HEK293 (cell line): ENCODE measurements at regions not wholly inside any gene's neighbourhood (a gene's known extent, or its start where the extent isn't known, plus 50 kb on each side); places are given as distances from the start of the nearest gene placed in this dataset.

ENCODE experiments used
- CTCF ChIA-PET: fragments of 350-600 bp; formaldehyde crosslinking; extraction: SDS; loops from one replicate; lab custom pipeline; 2021; ENCODE audit warnings: antibody characterized with exemption; lab: Yijun Ruan, JAX
- POLR2A ChIA-PET: fragments of 300-600 bp; formaldehyde crosslinking; extraction: SDS; loops from one replicate; lab custom pipeline; 2020; ENCODE audit warnings: antibody characterized with exemption, inconsistent platforms; lab: Yijun Ruan, JAX
- H3K27ac ChIP-seq: fragments of 200-500 bp; sonication (Bioruptor generic); 2 replicates; pipeline ENCODE4 v1.5.1; 2014; ENCODE audit warnings: low read depth, low read length, control low read depth, inconsistent platforms; ENCODE audit errors: extremely low read depth
- H3K36me3 ChIP-seq, 2 experiments: fragments of 200-500 bp in 1 of 2; sonication (Bioruptor generic) in 1 of 2; 1 replicate in 1 of 2; 2 replicates in 1 of 2; pipeline ENCODE4 v1.5.1; 2014 to 2017; ENCODE audit warnings: inconsistent platforms in 2 of 2, low read length in 2 of 2; ENCODE audit not compliant: control insufficient read depth in 2 of 2, insufficient read depth in 1 of 2
- H3K4me1 ChIP-seq: fragments of 200-500 bp; sonication (Bioruptor generic); 2 replicates; pipeline ENCODE4 v1.5.1; 2014; ENCODE audit warnings: mild to moderate bottlenecking, low read length, inconsistent platforms; ENCODE audit not compliant: control insufficient read depth, insufficient read depth
- H3K4me3 ChIP-seq: 2 replicates; pipeline ENCODE4 v1.5.1; 2011; ENCODE audit warnings: low read depth, mild to moderate bottlenecking, control low read depth, low read length, moderate library complexity
- H3K9me3 ChIP-seq: fragments of 200-500 bp; sonication (Bioruptor generic); 2 replicates; pipeline ENCODE4 v1.5.1; 2014; ENCODE audit warnings: low read depth, low read length, inconsistent platforms; ENCODE audit not compliant: control insufficient read depth, insufficient read depth
- HOXA7 ChIP-seq: sonication (generic); formaldehyde crosslinking; IDR thresholded peaks from 2 replicates; pipeline ENCODE4 v1.8.1; 2022; ENCODE audit warnings: missing genetic modification reagents, borderline replicate concordance
- KLF1 ChIP-seq: fragments of 450-650 bp; formaldehyde crosslinking; IDR thresholded peaks from 2 replicates; pipeline ENCODE4 v1.5.1; 2016; ENCODE audit warnings: missing biosample characterization, missing genetic modification characterization
- KLF9 ChIP-seq: fragments of 450-650 bp; formaldehyde crosslinking; IDR thresholded peaks from 2 replicates; pipeline ENCODE4 v1.5.1; 2016; ENCODE audit warnings: missing biosample characterization, missing genetic modification characterization, low read depth
- SP2 ChIP-seq: fragments of 450-650 bp; formaldehyde crosslinking; IDR thresholded peaks from 2 replicates; pipeline ENCODE4 v1.5.1; 2016; ENCODE audit warnings: missing biosample characterization, missing genetic modification characterization
- SP3 ChIP-seq: fragments of 450-650 bp; formaldehyde crosslinking; IDR thresholded peaks from 2 replicates; pipeline ENCODE4 v1.5.1; 2016; ENCODE audit warnings: missing biosample characterization, missing genetic modification characterization
- TCF7L2 ChIP-seq: IDR thresholded peaks from 2 replicates; pipeline ENCODE4 v1.6.1; 2011; ENCODE audit warnings: low read depth, mild to moderate bottlenecking, inconsistent platforms, low read length, moderate library complexity, borderline replicate concordance
- YY2 ChIP-seq: fragments of 450-650 bp; formaldehyde crosslinking; IDR thresholded peaks from 2 replicates; pipeline ENCODE4 v1.5.1; 2016; ENCODE audit warnings: missing biosample characterization, missing genetic modification characterization
- ZBTB10 ChIP-seq: fragments of 450-650 bp; formaldehyde crosslinking; IDR thresholded peaks from 2 replicates; pipeline ENCODE4 v1.5.1; 2016; ENCODE audit warnings: missing biosample characterization, missing genetic modification characterization
- ZBTB8A ChIP-seq: fragments of 450-650 bp; formaldehyde crosslinking; IDR thresholded peaks from 2 replicates; pipeline ENCODE4 v1.5.1; 2016; ENCODE audit warnings: missing biosample characterization, missing genetic modification characterization
- ZNF132 ChIP-seq: fragments of 450-650 bp; formaldehyde crosslinking; IDR thresholded peaks from 2 replicates; pipeline ENCODE4 v1.5.1; 2017; ENCODE audit warnings: missing biosample characterization, missing genetic modification characterization, borderline replicate concordance
- ZNF157 ChIP-seq: fragments of 450-650 bp; formaldehyde crosslinking; IDR thresholded peaks from 2 replicates; pipeline ENCODE4 v1.5.1; 2016; ENCODE audit warnings: missing biosample characterization, missing genetic modification characterization
- ZNF184 ChIP-seq: fragments of 450-650 bp; IDR thresholded peaks from 2 replicates; pipeline ENCODE4 v1.5.1; 2018; ENCODE audit warnings: missing biosample characterization, mild to moderate bottlenecking, missing genetic modification characterization
- ZNF223 ChIP-seq: fragments of 450-650 bp; formaldehyde crosslinking; IDR thresholded peaks from 2 replicates; pipeline ENCODE4 v1.5.1; 2016; ENCODE audit warnings: missing biosample characterization, missing genetic modification characterization
- ZNF239 ChIP-seq: fragments of 450-650 bp; formaldehyde crosslinking; IDR thresholded peaks from 2 replicates; pipeline ENCODE4 v1.5.1; 2016; ENCODE audit warnings: missing biosample characterization, missing genetic modification characterization
- ZNF302 ChIP-seq: fragments of 450-650 bp; formaldehyde crosslinking; IDR thresholded peaks from 2 replicates; pipeline ENCODE4 v1.5.1; 2016; ENCODE audit warnings: missing biosample characterization, missing genetic modification characterization, low read depth
- ZNF335 ChIP-seq: fragments of 450-650 bp; formaldehyde crosslinking; conservative IDR thresholded peaks from 2 replicates; pipeline ENCODE4 v1.5.1; 2016; ENCODE audit warnings: missing biosample characterization, missing genetic modification characterization
- ZNF391 ChIP-seq: fragments of 450-650 bp; formaldehyde crosslinking; IDR thresholded peaks from 2 replicates; pipeline ENCODE4 v1.5.1; 2016; ENCODE audit warnings: low read depth, missing biosample characterization, missing genetic modification characterization, borderline replicate concordance
- ZNF510 ChIP-seq: fragments of 450-650 bp; formaldehyde crosslinking; IDR thresholded peaks from 2 replicates; pipeline ENCODE4 v1.5.1; 2018; ENCODE audit warnings: mild to moderate bottlenecking, missing genetic modification characterization, missing biosample characterization; ENCODE audit not compliant: insufficient replicate concordance
- ZNF514 ChIP-seq: fragments of 450-650 bp; formaldehyde crosslinking; IDR thresholded peaks from 2 replicates; pipeline ENCODE4 v1.5.1; 2016; ENCODE audit warnings: missing biosample characterization, missing genetic modification characterization
- ZNF600 ChIP-seq: fragments of 450-650 bp; formaldehyde crosslinking; IDR thresholded peaks from 2 replicates; pipeline ENCODE4 v1.5.1; 2016; ENCODE audit warnings: missing biosample characterization, missing genetic modification characterization
- ZNF621 ChIP-seq: fragments of 450-650 bp; formaldehyde crosslinking; IDR thresholded peaks from 2 replicates; pipeline ENCODE4 v1.5.1; 2017; ENCODE audit warnings: missing biosample characterization, missing genetic modification characterization
- ZNF660 ChIP-seq: fragments of 450-650 bp; IDR thresholded peaks from 2 replicates; pipeline ENCODE4 v1.5.1; 2018; ENCODE audit warnings: missing biosample characterization, mild to moderate bottlenecking, missing genetic modification characterization
- ZSCAN16 ChIP-seq: fragments of 450-650 bp; formaldehyde crosslinking; IDR thresholded peaks from 2 replicates; pipeline ENCODE4 v1.5.1; 2016; ENCODE audit warnings: missing biosample characterization, missing genetic modification characterization
- TF ChIP-seq, protein P1 (sequence below): fragments of 450-650 bp; formaldehyde crosslinking; IDR thresholded peaks from 2 replicates; pipeline ENCODE4 v1.5.1; 2016; ENCODE audit warnings: missing biosample characterization, missing genetic modification characterization, low read depth
- TF ChIP-seq, protein P2 (sequence below): fragments of 450-650 bp; formaldehyde crosslinking; IDR thresholded peaks from 2 replicates; pipeline ENCODE4 v1.5.1; 2017; ENCODE audit warnings: missing biosample characterization, missing genetic modification characterization

DNA sequence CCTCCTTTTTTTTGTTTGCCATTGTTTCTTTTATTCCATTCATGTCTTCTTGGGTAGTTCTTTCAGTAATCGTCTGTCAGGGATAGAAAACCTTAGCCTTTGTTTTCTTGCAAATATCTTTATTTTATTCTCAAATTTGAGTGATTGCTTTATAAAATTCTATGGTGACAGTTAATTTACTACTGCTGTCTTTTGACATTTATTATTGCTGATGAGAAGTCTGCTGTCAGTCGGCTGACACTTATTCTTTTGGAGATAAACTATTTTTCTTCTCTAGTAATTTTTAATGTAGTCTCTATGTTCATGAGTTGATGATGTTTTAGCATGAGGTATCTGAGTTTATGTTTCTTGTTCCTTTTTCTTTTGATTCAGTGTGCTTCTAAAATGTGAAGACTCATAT lies 983.8 kb downstream of the TTLL7 start (continued):
- TF ChIP-seq ZBTB10 (tag by site-specific recombination) (no peak), ZNF184 (no peak), KLF1 (no peak), HOXA7 (no peak), ZNF239 (tag by site-specific recombination) (no peak), ZNF302 (tag by site-specific recombination) (no peak)

- no peaks in the 10 kb centered on the region for H3K36me3 ChIP-seq
- H3K4me3 ChIP-seq: no peak overlapping the region
- H3K4me1 ChIP-seq: no peaks in the 10 kb centered on the region
- no peak overlapping the region for H3K27ac ChIP-seq
- POLR2A ChIA-PET: no interaction called here
- no peak for TF ChIP-seq ZNF621 (tag by site-specific recombination)
- TF ChIP-seq ZNF514 (tag by site-specific recombination): no peak
- no peak for TF ChIP-seq SP3 (tag by site-specific recombination)
- TF ChIP-seq ZNF223 (tag by site-specific recombination): no peak
- no peak for TF ChIP-seq ZNF510 (tag by site-specific recombination)
- TF ChIP-seq TCF7L2: no peak
- TF ChIP-seq, protein P1, sequence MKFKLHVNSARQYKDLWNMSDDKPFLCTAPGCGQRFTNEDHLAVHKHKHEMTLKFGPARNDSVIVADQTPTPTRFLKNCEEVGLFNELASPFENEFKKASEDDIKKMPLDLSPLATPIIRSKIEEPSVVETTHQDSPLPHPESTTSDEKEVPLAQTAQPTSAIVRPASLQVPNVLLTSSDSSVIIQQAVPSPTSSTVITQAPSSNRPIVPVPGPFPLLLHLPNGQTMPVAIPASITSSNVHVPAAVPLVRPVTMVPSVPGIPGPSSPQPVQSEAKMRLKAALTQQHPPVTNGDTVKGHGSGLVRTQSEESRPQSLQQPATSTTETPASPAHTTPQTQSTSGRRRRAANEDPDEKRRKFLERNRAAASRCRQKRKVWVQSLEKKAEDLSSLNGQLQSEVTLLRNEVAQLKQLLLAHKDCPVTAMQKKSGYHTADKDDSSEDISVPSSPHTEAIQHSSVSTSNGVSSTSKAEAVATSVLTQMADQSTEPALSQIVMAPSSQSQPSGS (tag by site-specific recombination): no peak
- no peak for TF ChIP-seq ZBTB8A (tag by site-specific recombination)
- TF ChIP-seq ZNF132 (tag by site-specific recombination): no peak
- no peak for TF ChIP-seq SP2
- TF ChIP-seq ZNF600 (tag by site-specific recombination): no peak
- no peak for TF ChIP-seq ZNF660 (tag by site-specific recombination)
- TF ChIP-seq ZNF157 (tag by site-specific recombination): no peak
- no peak for TF ChIP-seq ZNF391 (tag by site-specific recombination)
- no peak for TF ChIP-seq YY2
- no peak for TF ChIP-seq KLF9 (tag by site-specific recombination)
- TF ChIP-seq, protein P2, sequence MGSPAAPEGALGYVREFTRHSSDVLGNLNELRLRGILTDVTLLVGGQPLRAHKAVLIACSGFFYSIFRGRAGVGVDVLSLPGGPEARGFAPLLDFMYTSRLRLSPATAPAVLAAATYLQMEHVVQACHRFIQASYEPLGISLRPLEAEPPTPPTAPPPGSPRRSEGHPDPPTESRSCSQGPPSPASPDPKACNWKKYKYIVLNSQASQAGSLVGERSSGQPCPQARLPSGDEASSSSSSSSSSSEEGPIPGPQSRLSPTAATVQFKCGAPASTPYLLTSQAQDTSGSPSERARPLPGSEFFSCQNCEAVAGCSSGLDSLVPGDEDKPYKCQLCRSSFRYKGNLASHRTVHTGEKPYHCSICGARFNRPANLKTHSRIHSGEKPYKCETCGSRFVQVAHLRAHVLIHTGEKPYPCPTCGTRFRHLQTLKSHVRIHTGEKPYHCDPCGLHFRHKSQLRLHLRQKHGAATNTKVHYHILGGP (tag by site-specific recombination): no peak
- TF ChIP-seq ZNF335 (tag by site-specific recombination): no peak
- TF ChIP-seq ZSCAN16 (tag by site-specific recombination): no peak
- no peaks in the 10 kb centered on the region for H3K9me3 ChIP-seq
- CTCF ChIA-PET: no interaction called here
Measured at GRCh38 chr1:83012950-83013349, 986.0 kb downstream of the TTLL7 start.
